ENCODE measurements at regions not wholly inside any gene's neighbourhood (a gene's known extent, or its start where the extent isn't known, plus 50 kb on each side); places are given as distances from the start of the nearest gene placed in this dataset.

DNA sequence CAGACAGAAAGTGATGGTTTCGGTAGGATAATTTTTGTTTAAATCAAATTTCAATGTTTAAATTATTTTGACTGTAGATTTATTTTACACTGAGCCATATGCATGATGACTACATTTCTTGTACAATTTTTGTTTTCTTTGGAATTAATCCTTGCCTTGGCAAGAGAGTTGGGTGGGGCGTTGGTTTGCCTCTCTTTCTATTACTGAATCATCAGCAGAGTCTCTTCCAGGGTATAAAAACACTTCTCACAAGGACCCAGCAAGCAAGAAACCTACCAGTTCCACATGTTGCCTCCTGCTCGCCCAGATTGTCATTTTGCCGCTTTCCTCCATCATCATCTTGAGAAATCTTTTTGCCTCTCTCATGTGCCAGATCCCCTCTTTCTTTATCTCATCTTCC, 455.0 kb upstream of the DMAC1 start:
- no peak for TF ChIP-seq POLR2A (IDR thresholded peaks at IDR 0.05; ENCODE audit: extremely low read depth, insufficient read length)
- TF ChIP-seq, protein P1, sequence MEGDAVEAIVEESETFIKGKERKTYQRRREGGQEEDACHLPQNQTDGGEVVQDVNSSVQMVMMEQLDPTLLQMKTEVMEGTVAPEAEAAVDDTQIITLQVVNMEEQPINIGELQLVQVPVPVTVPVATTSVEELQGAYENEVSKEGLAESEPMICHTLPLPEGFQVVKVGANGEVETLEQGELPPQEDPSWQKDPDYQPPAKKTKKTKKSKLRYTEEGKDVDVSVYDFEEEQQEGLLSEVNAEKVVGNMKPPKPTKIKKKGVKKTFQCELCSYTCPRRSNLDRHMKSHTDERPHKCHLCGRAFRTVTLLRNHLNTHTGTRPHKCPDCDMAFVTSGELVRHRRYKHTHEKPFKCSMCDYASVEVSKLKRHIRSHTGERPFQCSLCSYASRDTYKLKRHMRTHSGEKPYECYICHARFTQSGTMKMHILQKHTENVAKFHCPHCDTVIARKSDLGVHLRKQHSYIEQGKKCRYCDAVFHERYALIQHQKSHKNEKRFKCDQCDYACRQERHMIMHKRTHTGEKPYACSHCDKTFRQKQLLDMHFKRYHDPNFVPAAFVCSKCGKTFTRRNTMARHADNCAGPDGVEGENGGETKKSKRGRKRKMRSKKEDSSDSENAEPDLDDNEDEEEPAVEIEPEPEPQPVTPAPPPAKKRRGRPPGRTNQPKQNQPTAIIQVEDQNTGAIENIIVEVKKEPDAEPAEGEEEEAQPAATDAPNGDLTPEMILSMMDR (IDR thresholded peaks at IDR 0.05; ENCODE audit: low read depth, low read length) = no peak

All from NB4 (cell line).